Endothelial cell of umbilical vein (primary cell): ENCODE measurements at regions not wholly inside any gene's neighbourhood (a gene's known extent, or its start where the extent isn't known, plus 50 kb on each side); places are given as distances from the start of the nearest gene placed in this dataset.

Experiments
- CTCF ChIP-seq, 2 donors: IDR thresholded peaks; 1 replicate in 1 of 2; 2 replicates in 1 of 2; pipeline ENCODE4 v1.5.1; 2011; ENCODE audit warnings: low read length in 2 of 2, mild to moderate bottlenecking in 2 of 2, moderate library complexity in 2 of 2, control low read depth in 1 of 2, inconsistent platforms in 1 of 2, low read depth in 1 of 2; ENCODE audit not compliant: insufficient read depth in 1 of 2; ENCODE audit errors: extremely low read depth in 1 of 2
- EZH2 ChIP-seq: IDR thresholded peaks from 2 replicates; pipeline ENCODE4 v1.6.1; 2012; ENCODE audit warnings: borderline replicate concordance, low read depth, mild to moderate bottlenecking, moderate library complexity, low read length, inconsistent platforms; ENCODE audit not compliant: severe bottlenecking
- POLR2A ChIP-seq: IDR thresholded peaks from 2 replicates; pipeline ENCODE4 v1.6.1; 2012; ENCODE audit warnings: low read depth, mild to moderate bottlenecking, control low read depth, low read length
- POLR2AphosphoS5 ChIP-seq: IDR thresholded peaks from 2 replicates; pipeline ENCODE4 v1.6.1; 2012; ENCODE audit warnings: low read depth, mild to moderate bottlenecking, control low read depth, low read length, moderate library complexity; ENCODE audit not compliant: insufficient read depth
- TF ChIP-seq, protein P1 (sequence below): IDR thresholded peaks from 2 replicates; pipeline ENCODE4 v1.6.1; 2011; ENCODE audit not compliant: insufficient read depth, insufficient read length

- TF ChIP-seq CTCF (IDR thresholded peaks at IDR 0.05; ENCODE audit: extremely low read depth in 1 of 2, insufficient read depth in 1 of 2, low read depth in 1 of 2, low read length in 2 of 2) (no peak), POLR2AphosphoS5 (no peak), POLR2A (no peak), EZH2 (no peak)
- TF ChIP-seq, protein P1, sequence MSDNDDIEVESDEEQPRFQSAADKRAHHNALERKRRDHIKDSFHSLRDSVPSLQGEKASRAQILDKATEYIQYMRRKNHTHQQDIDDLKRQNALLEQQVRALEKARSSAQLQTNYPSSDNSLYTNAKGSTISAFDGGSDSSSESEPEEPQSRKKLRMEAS = no peak
These were observed 336.1 kb upstream of the BOD1L1 start for GRCh38 chr4:13963601-13964000.
